Rectal smooth muscle tissue (tissue), 1 donor: ENCODE measurements at regions not wholly inside any gene's neighbourhood (a gene's known extent, or its start where the extent isn't known, plus 50 kb on each side); places are given as distances from the start of the nearest gene placed in this dataset.

Experiments
- H3K27ac ChIP-seq: one replicate; pipeline ENCODE4 v1.7.0; 2013; ENCODE audit warnings: low read depth, low read length, inconsistent platforms
- H3K27me3 ChIP-seq: one replicate; pipeline ENCODE4 v1.7.0; 2013; ENCODE audit warnings: low read length; ENCODE audit not compliant: control insufficient read depth, insufficient read depth
- H3K36me3 ChIP-seq: one replicate; pipeline ENCODE4 v1.7.0; 2013; ENCODE audit warnings: low read length; ENCODE audit not compliant: control insufficient read depth, insufficient read depth
- H3K4me1 ChIP-seq: one replicate; pipeline ENCODE4 v1.7.0; 2013; ENCODE audit warnings: low read length; ENCODE audit not compliant: control insufficient read depth, insufficient read depth
- H3K4me3 ChIP-seq: one replicate; pipeline ENCODE4 v1.7.0; 2013; ENCODE audit warnings: low read length
- H3K9ac ChIP-seq: one replicate; pipeline ENCODE4 v1.7.0; 2013; ENCODE audit warnings: low read length

DNA sequence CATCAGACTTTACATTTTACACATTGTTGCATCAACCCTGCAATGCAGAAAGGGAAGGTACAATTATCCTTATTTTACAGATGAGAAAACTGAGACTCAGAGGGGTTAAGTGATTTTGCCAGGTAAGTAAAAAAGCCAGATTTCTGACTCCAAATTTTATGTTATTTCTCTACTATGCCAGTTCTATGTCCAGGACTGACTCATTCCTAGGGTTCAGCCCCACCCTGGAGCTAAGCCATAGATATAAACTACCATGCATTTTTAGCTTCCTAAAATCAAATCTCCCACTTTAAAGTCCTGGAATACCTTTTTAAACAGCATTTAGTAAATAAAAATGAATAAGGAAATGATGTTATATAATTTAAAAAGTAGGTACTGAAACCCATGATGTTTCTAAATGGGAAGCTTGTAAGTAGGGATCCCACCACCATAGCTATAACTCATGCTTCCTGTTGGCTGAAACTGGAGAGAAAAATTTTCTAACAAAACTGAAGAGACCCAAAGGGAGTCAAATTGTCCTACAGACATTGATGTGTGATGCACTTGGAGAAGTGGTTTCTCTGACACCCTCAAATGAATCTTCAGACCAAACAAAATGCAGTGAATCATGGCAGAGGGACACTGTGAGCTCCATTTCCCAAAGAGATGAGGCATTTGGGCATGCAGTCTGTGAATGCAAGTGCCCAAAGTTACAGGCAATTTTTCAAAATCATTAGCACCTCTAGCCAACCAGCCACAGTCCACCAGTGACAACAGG, 301.7 kb upstream of the UMPS start:
- Histone ChIP-seq H3K4me1 (no peaks in the 10 kb centered on the region), H3K9ac (no peak overlapping the region), H3K27me3 (no peaks in the 10 kb centered on the region), H3K36me3 (no peaks in the 10 kb centered on the region), H3K4me3 (no peak overlapping the region), H3K27ac (no peak overlapping the region)

DNA sequence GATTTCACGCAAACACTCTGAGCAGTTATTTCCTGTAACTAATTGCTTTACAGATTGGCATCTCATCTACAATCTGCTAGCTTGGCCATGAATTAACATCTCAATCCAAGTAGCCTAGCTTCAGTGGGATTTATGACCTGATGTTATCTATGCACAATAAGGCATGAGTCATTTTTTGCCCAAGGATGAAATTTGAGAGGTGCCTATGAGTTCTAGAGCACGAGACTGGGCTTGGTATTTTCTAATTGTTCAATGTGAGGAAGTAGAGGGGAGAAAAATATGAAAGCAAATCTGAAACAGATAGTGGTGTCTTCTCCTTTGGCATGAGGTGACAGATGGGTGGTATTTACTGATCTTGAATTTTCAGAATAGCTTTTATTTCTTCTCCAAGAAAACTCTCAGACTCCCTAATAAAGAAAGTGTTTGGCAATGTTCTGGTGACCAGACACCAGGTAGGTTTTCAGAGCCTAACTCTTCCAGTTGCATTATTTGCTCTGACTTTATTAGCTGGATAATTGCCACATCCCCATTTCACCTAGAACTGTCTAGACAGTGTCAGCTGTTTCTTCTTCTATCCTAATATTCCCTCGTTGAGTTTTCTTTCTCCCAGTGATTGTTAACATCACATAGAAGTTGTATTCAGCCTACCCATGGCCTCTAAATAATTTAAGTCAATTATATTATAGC, 301.0 kb upstream of the UMPS start:
- no peaks in the 10 kb centered on the region for H3K4me1 ChIP-seq
- H3K27ac ChIP-seq = no peak overlapping the region
- H3K4me3 ChIP-seq = no peak overlapping the region
- no peaks in the 10 kb centered on the region for H3K36me3 ChIP-seq
- H3K9ac ChIP-seq = no peak overlapping the region
- H3K27me3 ChIP-seq = no peaks in the 10 kb centered on the region

DNA sequence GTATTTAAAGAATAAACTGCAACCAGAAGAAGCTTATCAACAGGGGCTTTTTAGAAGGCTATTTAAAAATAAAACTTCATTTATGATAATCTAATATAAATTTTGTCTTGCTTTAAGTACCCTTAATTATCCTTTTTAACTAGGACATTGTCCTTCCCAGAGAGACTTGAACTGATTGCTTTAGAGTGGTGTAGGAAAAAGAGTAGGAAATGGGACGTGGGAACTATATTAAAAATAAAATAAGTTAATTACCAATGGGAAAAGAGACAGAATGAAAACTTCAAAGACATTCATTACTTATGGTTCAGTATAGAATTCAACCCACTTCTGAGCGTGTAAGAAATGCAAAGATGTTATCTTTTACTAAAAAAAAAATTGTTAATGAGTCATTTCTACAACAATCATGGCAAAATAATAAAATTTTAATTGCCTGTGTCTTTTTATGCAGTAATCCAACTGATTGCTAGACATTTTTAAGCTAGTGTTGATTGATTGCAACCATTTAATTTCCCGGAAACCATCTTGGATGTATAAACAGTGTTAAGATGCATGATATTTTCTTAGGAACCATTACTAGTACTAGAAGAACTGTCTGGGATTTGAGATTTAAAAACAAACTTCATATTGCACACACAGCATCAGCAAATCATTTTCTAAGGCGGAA, 298.8 kb upstream of the UMPS start:
- Histone ChIP-seq H3K4me3 (no peak overlapping the region), H3K27me3 (no peaks in the 10 kb centered on the region), H3K9ac (no peak overlapping the region), H3K4me1 (no peaks in the 10 kb centered on the region), H3K27ac (no peak overlapping the region), H3K36me3 (no peaks in the 10 kb centered on the region)

DNA sequence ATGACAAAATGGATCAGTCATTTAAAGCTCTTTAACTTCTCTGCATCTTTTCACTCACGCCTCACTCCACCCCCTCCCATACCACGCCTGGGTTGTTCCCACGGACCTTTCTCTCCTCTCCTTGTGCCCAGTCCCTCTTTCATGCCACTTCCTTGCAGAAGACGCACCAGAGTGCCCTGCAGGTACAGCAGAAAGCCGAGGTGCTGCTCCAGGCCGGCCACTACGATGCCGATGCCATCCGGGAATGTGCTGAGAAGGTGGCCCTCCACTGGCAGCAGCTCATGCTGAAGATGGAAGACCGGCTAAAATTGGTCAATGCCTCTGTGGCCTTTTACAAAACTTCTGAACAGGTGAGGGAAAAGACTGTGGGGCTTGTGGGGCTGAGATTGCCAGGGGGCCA, 296.1 kb upstream of the UMPS start:
- H3K4me1 ChIP-seq = no peaks in the 10 kb centered on the region
- H3K4me3 ChIP-seq = no peak overlapping the region
- no peak overlapping the region for H3K27ac ChIP-seq
- no peak overlapping the region for H3K9ac ChIP-seq
- no peaks in the 10 kb centered on the region for H3K36me3 ChIP-seq
- no peaks in the 10 kb centered on the region for H3K27me3 ChIP-seq

DNA sequence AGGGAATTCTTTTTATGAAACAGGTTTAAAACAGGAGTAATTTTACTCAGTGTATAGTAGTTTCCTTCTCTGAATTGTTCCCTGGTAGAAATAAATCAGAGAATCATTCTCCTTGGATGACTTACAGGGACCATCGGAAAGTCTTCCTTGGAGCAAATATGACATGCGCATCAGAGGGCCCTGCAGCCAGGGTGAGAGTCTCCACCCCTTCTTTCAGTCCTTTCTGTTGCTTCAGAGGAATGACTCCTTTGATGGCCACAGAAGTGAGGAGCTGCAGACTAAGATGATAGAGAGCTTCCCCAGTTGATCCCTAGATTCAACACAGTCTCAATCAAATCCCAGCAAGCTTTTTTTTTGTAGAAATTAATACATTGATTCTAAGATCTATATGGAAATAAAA, 294.8 kb upstream of the UMPS start:
- Histone ChIP-seq H3K4me3 (no peak overlapping the region), H3K4me1 (no peaks in the 10 kb centered on the region), H3K27me3 (no peaks in the 10 kb centered on the region), H3K9ac (no peak overlapping the region), H3K27ac (no peak overlapping the region), H3K36me3 (no peaks in the 10 kb centered on the region)

DNA sequence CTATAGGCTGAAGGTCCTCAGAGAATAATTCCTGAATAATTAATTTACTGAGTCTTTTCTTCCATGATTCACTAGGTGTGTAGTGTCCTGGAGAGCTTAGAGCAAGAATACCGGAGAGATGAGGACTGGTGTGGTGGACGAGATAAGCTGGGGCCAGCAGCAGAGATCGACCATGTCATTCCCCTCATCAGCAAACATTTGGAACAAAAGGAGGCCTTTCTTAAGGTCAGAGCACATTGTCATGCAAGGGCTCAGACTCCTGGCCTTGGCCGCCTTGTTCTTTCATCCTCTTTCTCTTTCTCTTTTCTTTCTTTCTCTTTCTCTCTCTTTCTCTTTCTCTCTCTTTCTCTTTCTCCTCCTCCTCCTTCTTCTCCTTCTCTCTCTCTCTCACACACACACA, 291.4 kb upstream of the UMPS start:
- no peak overlapping the region for H3K27ac ChIP-seq
- no peaks in the 10 kb centered on the region for H3K27me3 ChIP-seq
- no peaks in the 10 kb centered on the region for H3K4me1 ChIP-seq
- no peak overlapping the region for H3K9ac ChIP-seq
- H3K4me3 ChIP-seq = no peak overlapping the region
- no peaks in the 10 kb centered on the region for H3K36me3 ChIP-seq

DNA sequence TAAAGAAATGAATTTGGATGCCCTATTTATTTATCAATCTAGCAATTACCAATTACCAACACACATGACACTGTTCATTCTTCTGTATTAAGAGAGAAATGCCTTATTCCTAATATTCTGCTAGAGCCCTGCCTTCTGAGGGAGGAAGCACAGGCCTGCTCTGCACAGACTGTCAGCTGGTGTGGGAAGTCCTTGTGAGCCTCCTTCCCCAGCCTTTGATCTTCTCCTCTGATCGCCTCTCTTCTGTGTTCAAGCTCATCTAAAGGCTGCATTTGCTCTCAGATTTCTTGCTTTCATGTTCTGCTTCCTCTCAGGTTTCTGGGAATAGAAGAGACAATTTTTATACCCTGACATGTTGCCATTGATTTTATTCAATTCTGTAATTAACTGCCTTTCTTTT, 290.6 kb upstream of the UMPS start:
- no peaks in the 10 kb centered on the region for H3K4me1 ChIP-seq
- H3K4me3 ChIP-seq = no peak overlapping the region
- no peaks in the 10 kb centered on the region for H3K27me3 ChIP-seq
- H3K27ac ChIP-seq = no peak overlapping the region
- H3K36me3 ChIP-seq = no peaks in the 10 kb centered on the region
- no peak overlapping the region for H3K9ac ChIP-seq

DNA sequence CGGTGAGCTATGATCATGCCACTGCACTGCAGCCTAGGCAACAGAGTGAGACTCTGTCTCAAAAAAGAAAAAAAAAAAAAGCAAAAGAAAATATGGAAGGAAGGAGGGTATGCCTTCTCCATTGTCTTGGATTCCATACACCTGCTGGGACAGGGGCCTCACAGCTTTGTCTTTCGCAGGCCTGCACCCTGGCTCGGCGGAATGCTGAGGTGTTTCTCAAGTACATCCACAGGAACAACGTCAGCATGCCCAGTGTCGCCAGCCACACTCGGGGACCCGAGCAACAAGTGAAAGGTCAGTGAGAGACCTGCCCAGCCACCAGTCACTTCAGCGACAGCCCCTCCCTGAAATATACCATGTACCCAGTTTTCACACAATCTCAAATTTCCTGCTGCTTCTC, 288.5 kb upstream of the UMPS start:
- no peaks in the 10 kb centered on the region for H3K36me3 ChIP-seq
- H3K9ac ChIP-seq = no peak overlapping the region
- no peak overlapping the region for H3K4me3 ChIP-seq
- no peaks in the 10 kb centered on the region for H3K27me3 ChIP-seq
- H3K27ac ChIP-seq = no peak overlapping the region
- no peaks in the 10 kb centered on the region for H3K4me1 ChIP-seq

DNA sequence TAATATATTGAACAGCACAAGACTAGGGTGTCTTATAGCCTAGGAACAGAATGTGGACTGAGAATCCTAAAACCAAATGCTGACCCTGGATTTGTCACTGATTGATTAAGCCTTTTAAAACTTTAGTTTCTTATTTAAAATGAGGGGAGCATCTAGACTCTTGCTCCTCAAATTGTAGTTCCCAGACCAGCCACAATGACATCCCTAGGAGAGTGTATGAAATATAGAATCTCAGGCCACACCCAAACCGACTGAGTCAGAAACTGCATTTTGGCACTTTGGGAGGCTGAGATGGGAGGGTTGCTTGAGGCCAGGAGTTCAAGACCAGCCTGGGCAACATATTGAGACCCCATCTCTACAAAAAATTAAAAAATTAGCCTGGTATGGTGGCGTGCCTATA, 287.8 kb upstream of the UMPS start:
- Histone ChIP-seq H3K4me1 (no peaks in the 10 kb centered on the region), H3K27ac (no peak overlapping the region), H3K36me3 (no peaks in the 10 kb centered on the region), H3K9ac (no peak overlapping the region), H3K27me3 (no peaks in the 10 kb centered on the region), H3K4me3 (no peak overlapping the region)

DNA sequence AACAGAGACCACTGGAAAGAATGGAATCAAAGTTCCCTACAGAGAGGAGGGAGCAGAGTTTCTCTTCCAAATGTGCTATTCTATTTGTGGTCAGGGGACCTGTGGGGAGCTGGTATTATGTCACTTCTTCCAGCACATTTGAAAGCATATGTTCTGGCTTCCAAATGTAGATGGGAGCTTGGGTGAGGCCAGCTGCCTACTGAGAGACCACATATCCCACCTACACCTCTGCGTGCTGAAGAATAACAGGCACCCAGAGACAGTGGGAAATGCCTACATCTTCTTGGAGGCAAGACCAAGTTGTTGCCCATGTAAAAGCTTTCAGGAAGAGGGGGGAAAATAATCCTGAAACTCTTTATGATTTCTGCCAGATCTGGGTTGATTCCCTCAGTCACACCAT, 286.8 kb upstream of the UMPS start:
- Histone ChIP-seq H3K4me3 (no peak overlapping the region), H3K27me3 (no peaks in the 10 kb centered on the region), H3K9ac (no peak overlapping the region), H3K27ac (no peak overlapping the region), H3K4me1 (no peaks in the 10 kb centered on the region), H3K36me3 (no peaks in the 10 kb centered on the region)

DNA sequence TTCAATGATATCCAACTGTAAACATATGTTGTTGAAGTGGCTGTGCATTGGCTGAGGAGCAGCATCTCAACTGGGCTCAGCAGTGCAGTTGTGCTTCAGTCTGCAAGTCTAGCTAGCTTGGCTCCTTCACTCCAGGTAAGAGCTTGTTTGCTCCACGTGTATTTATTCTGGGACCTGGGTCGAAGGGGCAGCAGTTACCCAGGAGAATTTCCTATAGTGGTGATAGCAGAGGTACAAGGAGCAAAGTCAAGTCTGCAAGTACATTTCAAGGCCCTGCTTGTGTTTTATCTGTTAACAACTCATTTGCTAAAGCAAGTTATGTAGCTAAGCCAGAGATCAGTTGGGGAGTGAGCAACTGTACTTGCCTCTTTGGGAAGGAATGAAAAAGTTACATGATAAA, 286.2 kb upstream of the UMPS start:
- Histone ChIP-seq H3K36me3 (no peaks in the 10 kb centered on the region), H3K27me3 (no peaks in the 10 kb centered on the region), H3K4me3 (no peak overlapping the region), H3K27ac (no peak overlapping the region), H3K9ac (no peak overlapping the region), H3K4me1 (no peaks in the 10 kb centered on the region)

DNA sequence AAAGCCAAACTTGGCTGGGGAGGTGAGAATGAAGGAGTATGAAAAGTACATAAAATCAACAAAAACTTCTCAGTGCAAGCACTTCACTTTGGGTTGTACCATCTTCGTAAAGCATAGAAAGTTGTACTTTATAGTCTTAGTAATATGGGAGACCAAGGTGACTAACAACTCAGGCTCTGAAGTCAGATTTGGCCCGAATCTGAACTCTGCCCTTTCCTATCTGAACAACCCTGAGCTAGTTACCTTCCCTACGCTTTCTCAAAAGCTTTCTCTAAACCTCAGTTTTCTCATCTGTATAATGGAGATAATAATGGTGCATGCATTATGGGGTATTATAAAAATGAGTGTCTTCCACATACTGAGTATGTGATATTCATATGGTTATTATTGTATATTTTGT, 285.4 kb upstream of the UMPS start:
- Histone ChIP-seq H3K36me3 (no peaks in the 10 kb centered on the region), H3K4me1 (no peaks in the 10 kb centered on the region), H3K4me3 (no peak overlapping the region), H3K27ac (no peak overlapping the region), H3K9ac (no peak overlapping the region), H3K27me3 (no peaks in the 10 kb centered on the region)

DNA sequence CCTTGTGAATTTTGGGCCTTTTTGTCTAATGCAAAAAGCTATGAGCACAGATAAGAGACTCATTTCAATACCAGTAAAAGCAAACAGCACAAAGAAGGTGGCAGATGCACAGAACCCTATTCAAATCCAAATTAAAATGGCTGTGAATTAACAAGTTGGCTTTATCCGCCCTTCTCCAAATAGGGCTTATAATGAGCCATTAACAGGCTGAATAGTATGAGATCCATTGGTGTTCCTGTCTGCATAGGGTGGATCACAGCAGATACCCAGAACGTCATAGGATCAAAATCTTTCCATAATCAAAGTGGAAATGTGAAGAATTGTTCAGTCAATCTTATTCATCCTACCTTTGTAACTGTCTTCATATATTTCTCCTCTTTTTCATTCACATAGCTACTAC, 282.4 kb upstream of the UMPS start:
- Histone ChIP-seq H3K4me3 (no peak overlapping the region), H3K27ac (no peak overlapping the region), H3K4me1 (no peaks in the 10 kb centered on the region), H3K9ac (no peak overlapping the region), H3K27me3 (no peaks in the 10 kb centered on the region), H3K36me3 (no peaks in the 10 kb centered on the region)
